HCT116 (cell line): ENCODE measurements at regions not wholly inside any gene's neighbourhood (a gene's known extent, or its start where the extent isn't known, plus 50 kb on each side); places are given as distances from the start of the nearest gene placed in this dataset.
"Not testable (repeated sequence)": the region's sequence is repeated elsewhere in the genome, so short reads cannot be mapped to it uniquely, and the experiment has no call there.

Source experiments
- ATAC-seq: fragments of 200-7000 bp; cut with Tn5 transposase; 2 replicates; pipeline ENCODE4 v1.9.1; 2020; ENCODE audit warnings: mild to moderate bottlenecking, moderate library complexity
- BruUV-seq: library from RNA; stranded (reverse); fragments of 400-500 nt; replicated peaks from 2 replicates; lab custom pipeline; 2021; lab: Mats Ljungman, UMichigan
- CTCF ChIA-PET: fragments of 300-600 bp; sonication (Branson Sonifier 250); formaldehyde crosslinking; loops from one replicate; lab custom pipeline; 2021; ENCODE audit warnings: antibody characterized with exemption; lab: Charles Lee
- POLR2A ChIA-PET: fragments of 300-600, 350-600 bp; sonication (Branson Sonifier 250); formaldehyde crosslinking; loops from one replicate; lab custom pipeline; 2021; ENCODE audit warnings: antibody characterized with exemption; lab: Charles Lee
- RAD21 ChIA-PET, 2 experiments: fragments of 300-600 bp; sonication (Branson Sonifier 250); formaldehyde crosslinking; loops; one replicate each; lab custom pipeline; 2023; ENCODE audit warnings: low total read pairs in 2 of 2; ENCODE audit not compliant: uncharacterized antibody in 2 of 2, unreplicated experiment in 2 of 2, low non-redundant PET in 1 of 2; lab: Charles Lee
- DNase-seq: peaks from one replicate; pipeline ENCODE4 v3.0.0-alpha.2; 2010; ENCODE audit warnings: low read depth, low spot score
- H2AFZ ChIP-seq: fragments of 200-600 bp; shearing (Covaris generic), sonication (generic); 2 replicates; pipeline ENCODE4 v1.6.1; 2017; ENCODE audit warnings: low read depth, mixed run types, mixed read lengths, antibody characterized with exemption, low read length; ENCODE audit not compliant: poor library complexity, severe bottlenecking
- H3K27ac ChIP-seq: 2 replicates; pipeline ENCODE4 v1.5.1; 2012; ENCODE audit warnings: low read depth, low read length
- H3K27me3 ChIP-seq: fragments of 200-600 bp; sonication (generic); 2 replicates; pipeline ENCODE4 v1.6.1; 2016; ENCODE audit warnings: mixed run types, low read length, mixed read lengths; ENCODE audit not compliant: insufficient read depth
- H3K36me3 ChIP-seq, 2 experiments: fragments of 200-500 bp in 1 of 2; fragments of 200-600 bp in 1 of 2; sonication (Bioruptor generic) in 1 of 2; sonication (generic) in 1 of 2; 2 replicates each; pipeline versions ENCODE4 v1.5.1 to v1.6.1; 2014 to 2016; ENCODE audit warnings: low read length in 2 of 2, inconsistent platforms in 1 of 2, mixed read lengths in 1 of 2, mixed run types in 1 of 2; ENCODE audit not compliant: insufficient read depth in 2 of 2, control insufficient read depth in 1 of 2
- H3K4me1 ChIP-seq, 2 experiments: fragments of 200-600 bp in 1 of 2; sonication (generic) in 1 of 2; 2 replicates each; pipeline versions ENCODE4 v1.5.1 to v1.6.1; 2012 to 2017; ENCODE audit warnings: low read length in 2 of 2, inconsistent platforms in 1 of 2, mild to moderate bottlenecking in 1 of 2, mixed read lengths in 1 of 2, mixed run types in 1 of 2, moderate library complexity in 1 of 2; ENCODE audit not compliant: insufficient read depth in 2 of 2, control insufficient read depth in 1 of 2
- H3K4me2 ChIP-seq: fragments of 200-600 bp; sonication (generic); 2 replicates; pipeline ENCODE4 v1.6.1; 2017; ENCODE audit warnings: mixed run types, low read length, mixed read lengths
- H3K4me3 ChIP-seq, 2 experiments: fragments of 200-600 bp in 1 of 2; sonication (generic) in 1 of 2; replicated peaks in 1 of 2; 2 replicates each; pipeline ENCODE4 v1.5.1; 2011 to 2016; ENCODE audit warnings: low read length in 2 of 2, control low read depth in 1 of 2, low read depth in 1 of 2, mild to moderate bottlenecking in 1 of 2, mixed read lengths in 1 of 2, mixed run types in 1 of 2
- H3K79me2 ChIP-seq: fragments of 200-600 bp; sonication (generic); 2 replicates; pipeline ENCODE4 v1.6.1; 2017; ENCODE audit warnings: mild to moderate bottlenecking, mixed run types, low read length, moderate library complexity, mixed read lengths; ENCODE audit not compliant: insufficient read depth
- H3K9ac ChIP-seq: fragments of 200-600 bp; sonication (generic); 2 replicates; pipeline ENCODE4 v1.6.1; 2016; ENCODE audit warnings: low read length, mixed read lengths
- H3K9me2 ChIP-seq: fragments of 200-600 bp; sonication (generic), shearing (Covaris generic); 2 replicates; pipeline ENCODE4 v1.6.1; 2017; ENCODE audit warnings: mixed run types, mild to moderate bottlenecking, moderate library complexity; ENCODE audit not compliant: insufficient read depth
- H3K9me3 ChIP-seq, 2 experiments: fragments of 200-500 bp in 1 of 2; fragments of 200-600 bp in 1 of 2; sonication (Bioruptor generic) in 1 of 2; sonication (generic) in 1 of 2; 2 replicates each; pipeline ENCODE4 v1.6.1; 2014 to 2017; ENCODE audit warnings: low read length in 2 of 2, mixed read lengths in 2 of 2, inconsistent platforms in 1 of 2, low read depth in 1 of 2, mild to moderate bottlenecking in 1 of 2, mixed run types in 1 of 2, moderate library complexity in 1 of 2; ENCODE audit not compliant: control insufficient read depth in 1 of 2, insufficient read depth in 1 of 2
- H4K20me1 ChIP-seq: fragments of 200-600 bp; sonication (generic), shearing (Covaris generic); 2 replicates; pipeline ENCODE4 v1.6.1; 2017; ENCODE audit warnings: mixed run types, mild to moderate bottlenecking, moderate library complexity; ENCODE audit not compliant: insufficient read depth
- ATF3 ChIP-seq: IDR thresholded peaks from 2 replicates; pipeline ENCODE4 v1.6.1; 2012
- CBX3 ChIP-seq: IDR thresholded peaks from 2 replicates; pipeline ENCODE4 v1.6.1; 2012; ENCODE audit warnings: low read depth
- CEBPB ChIP-seq: IDR thresholded peaks from 2 replicates; pipeline ENCODE4 v1.6.1; 2012; ENCODE audit warnings: low read depth
- CTCF ChIP-seq, 3 experiments: fragments of 200-600 bp in 1 of 3; sonication (generic) in 1 of 3; IDR thresholded peaks in 2 of 3; conservative IDR thresholded peaks in 1 of 3; 2 replicates each; pipeline ENCODE4 v1.5.1; 2012 to 2017; ENCODE audit warnings: low read depth in 2 of 3, low read length in 2 of 3, antibody characterized with exemption in 1 of 3, borderline replicate concordance in 1 of 3, control low read depth in 1 of 3, mild to moderate bottlenecking in 1 of 3, mixed read lengths in 1 of 3, mixed run types in 1 of 3, moderate library complexity in 1 of 3; ENCODE audit not compliant: insufficient read depth in 1 of 3
- EGR1 ChIP-seq: IDR thresholded peaks from 2 replicates; pipeline ENCODE4 v1.6.1; 2012; ENCODE audit warnings: low read depth
- EZH2 ChIP-seq: fragments of 200-600 bp; sonication (generic); IDR thresholded peaks from 2 replicates; pipeline ENCODE4 v1.6.1; 2017; ENCODE audit warnings: antibody characterized with exemption, mixed run types
- EZH2phosphoT487 ChIP-seq: fragments of 200-600 bp; IDR thresholded peaks from 2 replicates; pipeline ENCODE4 v1.6.1; 2018; ENCODE audit warnings: antibody characterized with exemption, borderline replicate concordance
- FOSL1 ChIP-seq: IDR thresholded peaks from 2 replicates; pipeline ENCODE4 v1.6.1; 2012; ENCODE audit warnings: low read depth
- JUND ChIP-seq: IDR thresholded peaks from 2 replicates; pipeline ENCODE4 v1.6.1; 2012
- MAX ChIP-seq: IDR thresholded peaks from 2 replicates; pipeline ENCODE4 v1.6.1; 2012
- POLR2AphosphoS5 ChIP-seq: IDR thresholded peaks from 2 replicates; pipeline ENCODE4 v1.6.1; 2011; ENCODE audit warnings: mild to moderate bottlenecking, low read depth, low read length, moderate library complexity
- RAD21 ChIP-seq: IDR thresholded peaks from 2 replicates; pipeline ENCODE4 v1.6.1; 2012; ENCODE audit warnings: low read depth, mild to moderate bottlenecking
- SIN3A ChIP-seq: IDR thresholded peaks from 2 replicates; pipeline ENCODE4 v1.6.1; 2012; ENCODE audit warnings: low read depth
- ZBTB33 ChIP-seq: IDR thresholded peaks from 2 replicates; pipeline ENCODE4 v1.6.1; 2011; ENCODE audit warnings: mild to moderate bottlenecking, low read length, moderate library complexity; ENCODE audit not compliant: insufficient replicate concordance; ENCODE audit errors: extremely low read depth
- ZFX ChIP-seq: fragments of 450-650 bp; IDR thresholded peaks from 2 replicates; pipeline ENCODE4 v1.6.1; 2017
- ZNF274 ChIP-seq: fragments of 200-500 bp; sonication (Bioruptor generic); IDR thresholded peaks from 2 replicates; pipeline ENCODE4 v1.6.1; 2014; ENCODE audit warnings: mild to moderate bottlenecking, low read depth, low read length, inconsistent platforms
- intact Hi-C: fragments of 100-400 bp; cut with micrococcal nuclease; formaldehyde crosslinking; loops from 2 replicates; pipeline ENCODE4 v1.10.0; 2022

- TF ChIP-seq EGR1 = no peak
- TF ChIP-seq MAX = no peak
- no peak for TF ChIP-seq ATF3
- no peak for TF ChIP-seq FOSL1
- TF ChIP-seq JUND = no peak
- no peak for TF ChIP-seq EZH2phosphoT487
- TF ChIP-seq, all 23 proteins: peak for 0
Observed at GRCh38 chr16:29319726-29320125, 86.8 kb downstream of the NPIPB11 start (continued).

GRCh38 chr16:29318561-29318968 is 87.9 kb downstream of the NPIPB11 start:
- H3K9me3 ChIP-seq, DNase-seq, H2AFZ ChIP-seq, H3K79me2 ChIP-seq, ATAC-seq, H3K36me3 ChIP-seq, H3K9ac ChIP-seq, H3K27ac ChIP-seq, H3K4me2 ChIP-seq, H4K20me1 ChIP-seq, BruUV-seq, H3K4me3 ChIP-seq, H3K27me3 ChIP-seq, POLR2A ChIA-PET, CTCF ChIA-PET, RAD21 ChIA-PET, H3K9me2 ChIP-seq: not testable (repeated sequence)
- intact Hi-C loops = loop anchor here (5.0 kb wide), 1 partner anchor 91 kb away; no protein-coding TSS in a partner anchor
- peaks cover 0 to 12% of the 10 kb centered on the region in 2 experiments; a peak in 2 of 4 replicates for H3K4me1 ChIP-seq

- no peak overlapping the region for H3K4me2 ChIP-seq
- DNase-seq (no peak), ATAC-seq (no peak)
- H3K36me3 ChIP-seq = no peaks in the 10 kb centered on the region
- H3K27ac ChIP-seq = no peak overlapping the region
- no peaks in the 10 kb centered on the region for H3K27me3 ChIP-seq
- BruUV-seq = no TSS peak
- H3K9me3 ChIP-seq = no peaks in the 10 kb centered on the region
- intact Hi-C loops = loop anchor here (5.0 kb wide), 1 partner anchor 91 kb away; no protein-coding TSS in a partner anchor
- no peak overlapping the region for H3K4me3 ChIP-seq
- H3K9me2 ChIP-seq = no peaks in the 10 kb centered on the region
- CTCF ChIA-PET = no interaction called here
- peaks cover 0 to 12% of the 10 kb centered on the region in 2 experiments; a peak in 2 of 4 replicates for H3K4me1 ChIP-seq
- POLR2A ChIA-PET = no interaction called here
- H2AFZ ChIP-seq = no peak overlapping the region
- no peaks in the 10 kb centered on the region for H4K20me1 ChIP-seq
- no peak overlapping the region for H3K9ac ChIP-seq
- RAD21 ChIA-PET = no interaction called here
- no peaks in the 10 kb centered on the region for H3K79me2 ChIP-seq
- TF ChIP-seq ZBTB33 (no peak), POLR2AphosphoS5 (no peak), ZFX (no peak), SIN3A (no peak), RAD21 (no peak), ATF3 (no peak), ZNF274 (no peak), CBX3 (no peak), CEBPB (no peak), EZH2 (no peak), CTCF (IDR thresholded peaks at IDR 0.05 in 2 of 3, conservative IDR thresholded peaks at IDR 0.05 in 1 of 3; ENCODE audit: borderline replicate concordance in 1 of 3, insufficient read depth in 1 of 3, low read depth in 2 of 3, low read length in 2 of 3) (no peak)
Observed at GRCh38 chr16:29318037-29318436, 88.5 kb downstream of the NPIPB11 start.
